NB4 (cell line): ENCODE measurements at regions not wholly inside any gene's neighbourhood (a gene's known extent, or its start where the extent isn't known, plus 50 kb on each side); places are given as distances from the start of the nearest gene placed in this dataset.

Source experiments
- CTCF ChIP-seq: IDR thresholded peaks from one replicate; pipeline ENCODE4 v1.5.1; 2012; ENCODE audit warnings: low read depth, low read length
- MAX ChIP-seq: IDR thresholded peaks from 2 replicates; pipeline ENCODE4 v1.6.1; 2011; ENCODE audit warnings: low read depth, low read length
- MYC ChIP-seq: IDR thresholded peaks from 2 replicates; pipeline ENCODE4 v1.6.1; 2011; ENCODE audit warnings: low read depth, low read length
- POLR2A ChIP-seq: IDR thresholded peaks from 2 replicates; pipeline ENCODE4 v1.6.1; 2011; ENCODE audit warnings: mild to moderate bottlenecking; ENCODE audit not compliant: insufficient read length; ENCODE audit errors: extremely low read depth

GRCh38 chr12:30867415-30867814 is 59.1 kb upstream of the TSPAN11 start:
- TF ChIP-seq CTCF (no peak), MAX (no peak), POLR2A (no peak), MYC (no peak)
